Fibroblast of mammary gland (primary cell): ENCODE measurements at regions not wholly inside any gene's neighbourhood (a gene's known extent, or its start where the extent isn't known, plus 50 kb on each side); places are given as distances from the start of the nearest gene placed in this dataset.

ENCODE experiments used
- DNase-seq: peaks from one replicate; pipeline ENCODE4 v3.0.0-alpha.2; 2010; ENCODE audit warnings: low read depth
- H3K4me3 ChIP-seq: 2 replicates; pipeline ENCODE4 v1.5.1; 2011; ENCODE audit warnings: low read depth, mild to moderate bottlenecking, low read length, moderate library complexity; ENCODE audit not compliant: control insufficient read depth
- CTCF ChIP-seq: conservative IDR thresholded peaks from 2 replicates; pipeline ENCODE4 v1.5.1; 2011; ENCODE audit warnings: low read depth, low read length, inconsistent platforms; ENCODE audit not compliant: control insufficient read depth, insufficient read depth

- no peak overlapping the region for H3K4me3 ChIP-seq
- no peak for DNase-seq
- no peak for TF ChIP-seq CTCF
These were observed 325.4 kb downstream of the GLRX3 start for GRCh38 chr10:130461631-130462030.

- no peak overlapping the region for H3K4me3 ChIP-seq
- DNase-seq: no peak
- no peak for TF ChIP-seq CTCF
These were observed 327.1 kb downstream of the GLRX3 start for GRCh38 chr10:130463104-130463875.

- no peak for TF ChIP-seq CTCF
- no peak overlapping the region for H3K4me3 ChIP-seq
- no peak for DNase-seq
These were observed 327.7 kb downstream of the GLRX3 start for GRCh38 chr10:130463876-130464364.

- no peak for DNase-seq
- TF ChIP-seq CTCF: no peak
- H3K4me3 ChIP-seq: no peak overlapping the region
These were observed 328.2 kb downstream of the GLRX3 start for GRCh38 chr10:130464426-130464825.

GRCh38 chr10:130466271-130466997 lies 330.2 kb downstream of the GLRX3 start:
- TF ChIP-seq CTCF: no peak
- H3K4me3 ChIP-seq: no peak overlapping the region
- no peak for DNase-seq

GRCh38 chr10:130470286-130470685 lies 334.1 kb downstream of the GLRX3 start:
- no peak for TF ChIP-seq CTCF
- DNase-seq: no peak
- no peak overlapping the region for H3K4me3 ChIP-seq
